AG10803 (cell line): ENCODE measurements at regions not wholly inside any gene's neighbourhood (a gene's known extent, or its start where the extent isn't known, plus 50 kb on each side); places are given as distances from the start of the nearest gene placed in this dataset.

Source experiments
- DNase-seq: peaks from one replicate; pipeline ENCODE4 v3.0.0; 2010; ENCODE audit warnings: low read depth
- H3K4me3 ChIP-seq: 2 replicates; pipeline ENCODE4 v1.5.1; 2011; ENCODE audit warnings: mild to moderate bottlenecking, low read length, control low read depth
- CTCF ChIP-seq: conservative IDR thresholded peaks from 2 replicates; pipeline ENCODE4 v1.5.1; 2011; ENCODE audit warnings: mild to moderate bottlenecking, low read length, control low read depth, inconsistent platforms

- no peak overlapping the region for H3K4me3 ChIP-seq
- peak; percentile 48 for TF ChIP-seq CTCF
- peak; percentile 23 for DNase-seq
Observed at GRCh38 chr1:30106125-30106524, 617.3 kb downstream of the MATN1 start.

GRCh38 chr1:30104551-30104950 lies 618.8 kb downstream of the MATN1 start:
- no peak for DNase-seq
- TF ChIP-seq CTCF: no peak
- H3K4me3 ChIP-seq: no peak overlapping the region

- no peak overlapping the region for H3K4me3 ChIP-seq
- no peak for DNase-seq
- TF ChIP-seq CTCF: no peak
Observed at GRCh38 chr1:30103708-30104411, 619.5 kb downstream of the MATN1 start.

GRCh38 chr1:30102605-30103004 lies 620.8 kb downstream of the MATN1 start:
- TF ChIP-seq CTCF: no peak
- DNase-seq: no peak

GRCh38 chr1:30101487-30102227 lies 621.7 kb downstream of the MATN1 start:
- no peak for DNase-seq
- TF ChIP-seq CTCF: no peak
- H3K4me3 ChIP-seq: no peak overlapping the region

More at GRCh38 chr1:30102605-30103004, 620.8 kb downstream of the MATN1 start:
- H3K4me3 ChIP-seq: no peak overlapping the region

GRCh38 chr1:30101016-30101415 lies 622.4 kb downstream of the MATN1 start:
- TF ChIP-seq CTCF: no peak
- no peak overlapping the region for H3K4me3 ChIP-seq
- DNase-seq: no peak

- TF ChIP-seq CTCF: no peak
Observed at GRCh38 chr1:30100524-30100862, 622.9 kb downstream of the MATN1 start.

More at GRCh38 chr1:30100524-30100862, 622.9 kb downstream of the MATN1 start:
- no peak for DNase-seq
- no peak overlapping the region for H3K4me3 ChIP-seq
